ENCODE measurements at regions not wholly inside any gene's neighbourhood (a gene's known extent, or its start where the extent isn't known, plus 50 kb on each side); places are given as distances from the start of the nearest gene placed in this dataset.

DNA sequence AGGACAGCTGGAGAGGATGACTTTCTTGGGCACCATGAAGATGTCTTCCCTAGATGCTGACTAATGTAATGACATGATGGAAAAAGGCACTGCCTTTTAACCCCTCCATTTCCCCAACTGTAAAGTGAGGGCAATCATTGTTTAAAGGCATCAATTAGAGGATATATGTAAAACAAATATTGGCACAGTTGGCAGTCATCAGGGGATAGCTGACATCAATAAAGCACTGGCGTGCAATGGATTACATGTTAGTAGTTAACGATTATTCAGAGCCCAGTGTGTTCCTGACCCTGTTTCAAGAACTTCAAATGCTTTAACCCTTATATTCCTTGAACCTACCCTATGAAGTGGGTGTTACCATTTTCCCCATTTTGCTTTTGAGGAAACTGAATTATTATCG, 100.7 kb downstream of the TMEM114 start:
- in situ Hi-C loops (cut with MboI; ENCODE audit: low sequenced_read_pairs, unreplicated experiment) = no loop called here
- TF ChIP-seq CTCF (IDR thresholded peaks at IDR 0.05; ENCODE audit: borderline replicate concordance, control extremely low read depth, extremely low read depth, insufficient read depth, missing control alignments) = no peak
- no peak for DNase-seq (ENCODE audit: low spot score)

DNA sequence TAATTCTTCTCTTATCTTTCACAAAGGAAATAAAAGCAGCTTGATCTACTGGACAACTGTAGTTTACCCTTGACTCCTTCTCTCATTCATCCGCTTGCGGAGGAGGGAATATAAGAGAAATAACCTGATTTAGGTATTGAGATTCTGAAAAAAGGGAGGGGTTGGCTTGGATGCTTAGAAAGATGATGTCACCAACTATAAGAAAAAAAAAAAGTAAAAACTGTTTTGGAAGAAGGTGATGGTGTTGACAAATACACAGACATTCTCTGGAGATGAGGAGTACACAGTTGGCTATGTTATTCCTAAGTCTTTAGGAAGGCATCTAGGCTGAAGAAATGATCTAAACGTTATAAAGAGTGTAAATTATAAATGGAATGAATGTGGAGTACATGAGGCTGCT, 103.3 kb downstream of the TMEM114 start:
- in situ Hi-C loops (cut with MboI; ENCODE audit: low sequenced_read_pairs, unreplicated experiment) = no loop called here
- DNase-seq (ENCODE audit: low spot score) = no peak
- no peak for TF ChIP-seq CTCF (IDR thresholded peaks at IDR 0.05; ENCODE audit: borderline replicate concordance, control extremely low read depth, extremely low read depth, insufficient read depth, missing control alignments)

- in situ Hi-C loops (cut with MboI; ENCODE audit: low sequenced_read_pairs, unreplicated experiment) = no loop called here
- TF ChIP-seq CTCF (IDR thresholded peaks at IDR 0.05; ENCODE audit: borderline replicate concordance, control extremely low read depth, extremely low read depth, insufficient read depth, missing control alignments) = no peak
These were observed 106.9 kb downstream of the TMEM114 start for GRCh38 chr16:8483396-8483795.

GRCh38 chr16:8481810-8482209, 108.5 kb downstream of the TMEM114 start:
- no peak for DNase-seq (ENCODE audit: low spot score)
- in situ Hi-C loops (cut with MboI; ENCODE audit: low sequenced_read_pairs, unreplicated experiment) = no loop called here
- no peak for TF ChIP-seq CTCF (IDR thresholded peaks at IDR 0.05; ENCODE audit: borderline replicate concordance, control extremely low read depth, extremely low read depth, insufficient read depth, missing control alignments)

More at GRCh38 chr16:8483396-8483795, 106.9 kb downstream of the TMEM114 start:
- DNase-seq (ENCODE audit: low spot score) = no peak

DNA sequence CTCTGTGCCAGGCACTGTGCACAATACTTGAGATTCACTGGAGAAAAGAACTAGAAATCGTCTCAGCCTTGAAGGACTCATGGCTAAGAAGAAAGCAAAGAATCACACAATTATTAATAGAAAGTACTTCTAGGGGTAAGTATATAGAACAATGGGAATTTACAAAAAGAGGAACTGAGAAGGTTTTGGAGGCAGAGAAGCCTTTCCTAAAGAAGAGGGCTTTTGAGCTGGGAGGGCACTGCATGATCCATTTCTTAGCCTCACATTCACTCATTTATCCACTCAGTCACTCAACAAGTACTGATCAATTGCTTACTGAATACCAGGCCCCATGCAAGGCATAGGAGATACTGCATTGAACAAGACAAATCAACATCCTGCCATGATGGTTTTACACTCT, 113.5 kb downstream of the TMEM114 start:
- in situ Hi-C loops (cut with MboI; ENCODE audit: low sequenced_read_pairs, unreplicated experiment) = no loop called here
- no peak for DNase-seq (ENCODE audit: low spot score)
- no peak for TF ChIP-seq CTCF (IDR thresholded peaks at IDR 0.05; ENCODE audit: borderline replicate concordance, control extremely low read depth, extremely low read depth, insufficient read depth, missing control alignments)

DNA sequence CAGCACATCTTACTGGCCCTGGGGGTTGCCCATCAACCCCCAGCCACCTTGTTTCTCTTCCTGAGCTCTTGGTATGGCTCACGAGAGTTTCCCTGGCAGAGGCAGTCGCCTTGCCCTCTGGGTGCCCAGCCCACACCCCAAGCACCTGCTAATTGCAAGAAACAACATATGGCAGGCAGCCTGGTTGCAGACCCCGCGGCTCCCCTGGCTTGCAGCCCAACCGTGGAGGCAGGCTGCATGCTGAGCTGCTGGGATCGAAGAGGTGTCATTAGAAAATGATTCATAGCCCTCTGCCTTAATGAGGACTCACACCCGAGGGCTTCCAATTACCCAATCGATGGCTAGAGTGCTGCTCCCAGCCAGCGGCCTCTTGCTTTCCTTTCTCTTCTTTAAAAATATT, 115.7 kb downstream of the TMEM114 start:
- in situ Hi-C loops (cut with MboI; ENCODE audit: low sequenced_read_pairs, unreplicated experiment) = no loop called here
- no peak for TF ChIP-seq CTCF (IDR thresholded peaks at IDR 0.05; ENCODE audit: borderline replicate concordance, control extremely low read depth, extremely low read depth, insufficient read depth, missing control alignments)
- DNase-seq (ENCODE audit: low spot score) = no peak
